Heart right ventricle (tissue), 16 donors: ENCODE measurements at regions not wholly inside any gene's neighbourhood (a gene's known extent, or its start where the extent isn't known, plus 50 kb on each side); places are given as distances from the start of the nearest gene placed in this dataset.

Source experiments
- ATAC-seq, 8 donors: fragments of 200-7000 bp; cut with Tn5 transposase; one replicate each; pipeline ENCODE4 v1.9.1; 2020; ENCODE audit warnings: mild to moderate bottlenecking in 8 of 8, moderate library complexity in 8 of 8, moderate number of reproducible peaks in 1 of 8
- DNase-seq, 2 donors: peaks; one replicate each; pipeline ENCODE4 v3.0.0-alpha.2; 2020
- H3K27ac ChIP-seq, 10 donors: fragments of 200-600 bp; sonication (generic) in 2 of 10; one replicate each; pipeline versions ENCODE4 v1.5.0 to v1.8.0; 2020 to 2022; ENCODE audit warnings: mild to moderate bottlenecking in 3 of 10
- H3K27me3 ChIP-seq, 7 donors: fragments of 200-600 bp; one replicate each; pipeline ENCODE4 v1.8.0; 2021 to 2022; ENCODE audit warnings: mild to moderate bottlenecking in 2 of 7
- H3K36me3 ChIP-seq, 9 donors: fragments of 200-600 bp; sonication (generic) in 1 of 9; one replicate each; pipeline versions ENCODE4 v1.5.0 to v1.8.0; 2020 to 2022; ENCODE audit warnings: mild to moderate bottlenecking in 2 of 9
- H3K4me1 ChIP-seq, 9 donors: fragments of 200-600 bp; sonication (generic) in 1 of 9; one replicate each; pipeline versions ENCODE4 v1.5.0 to v1.8.0; 2020 to 2022; ENCODE audit warnings: mild to moderate bottlenecking in 4 of 9
- H3K4me3 ChIP-seq, 10 donors: fragments of 200-600 bp; sonication (generic) in 2 of 10; one replicate each; pipeline versions ENCODE4 v1.5.0 to v1.8.0; 2020 to 2022; ENCODE audit warnings: mild to moderate bottlenecking in 7 of 10, moderate library complexity in 2 of 10
- H3K9me3 ChIP-seq, 11 donors: fragments of 200-600 bp in 10 of 11; sonication (generic) in 2 of 11; one replicate each; pipeline versions ENCODE4 v1.5.0 to v1.8.0; 2013 to 2022; ENCODE audit warnings: mild to moderate bottlenecking in 2 of 11, control low read depth in 1 of 11, moderate library complexity in 1 of 11
- whole genome bisulfite sequencing, 2 donors: extraction: QIAGEN DNeasy Blood & Tissue Kit; methylation state at CpG; one replicate each; pipeline ENCODE4 v1.1.7; 2013; ENCODE audit warnings: inconsistent platforms in 1 of 2; 5-methylcytosine and 5-hydroxymethylcytosine counted together
- intact Hi-C, 10 donors: fragments of 100-400 bp; cut with DNase I; formaldehyde crosslinking; loops; one replicate each; pipeline versions ENCODE4 v1.11.1 to v1.14.2; 2022
- TF ChIP-seq, protein P1 (sequence below), 9 donors: fragments of 200-600 bp; sonication (generic) in 2 of 9; IDR thresholded peaks; one replicate each; pipeline versions ENCODE4 v1.5.0 to v1.8.0; 2021 to 2022; ENCODE audit warnings: antibody characterized with exemption in 9 of 9, mild to moderate bottlenecking in 5 of 9, moderate library complexity in 1 of 9
- donor health status: Arrhythmogenic right ventricular cardiomyopathy.
- donor health status: ischemic (EF 13 %, LVEDD 7.1; RV severe dilation, severe dysfunction).
- donor health status: healthy with polysubstance abuse.
- donor health status: DM: no; HTN: yes; CAD: no.
- donor health status: DM: no; HTN: no; CAD: no.
- donor health status: ischemic (EF 25% LVEDD 6.9; RV normal size, moderate dysfunction).
- donor health status: ischemic (EF 25% LVEDD 5.7; RV mildly dilated, moderate dysfunction).
- donor health status: healthy.
- donor health status: DM: yes; HTN: yes; CAD: no.
- donor health status: Ischemic cardiomyopathy.
- donor health status: ischemic (EF 35%, LVEDD 5.7; RV mildly dilated, moderate dysfunction).
- donor health status: nonischemic (EF 11% LVEDD 7.7; RV severe dilation, severe dysfunction).
- donor health status: DM: yes; HTN: yes; CAD: no.
- donor health status: PGD.
- donor health status: ischemic (EF 29% LVEDD 5.4; RV normal size, mild dysfunction).
- donor health status: nonischemic (EF 23%, LVEDD 6.1; RV moderate dilation, normal function).

DNA sequence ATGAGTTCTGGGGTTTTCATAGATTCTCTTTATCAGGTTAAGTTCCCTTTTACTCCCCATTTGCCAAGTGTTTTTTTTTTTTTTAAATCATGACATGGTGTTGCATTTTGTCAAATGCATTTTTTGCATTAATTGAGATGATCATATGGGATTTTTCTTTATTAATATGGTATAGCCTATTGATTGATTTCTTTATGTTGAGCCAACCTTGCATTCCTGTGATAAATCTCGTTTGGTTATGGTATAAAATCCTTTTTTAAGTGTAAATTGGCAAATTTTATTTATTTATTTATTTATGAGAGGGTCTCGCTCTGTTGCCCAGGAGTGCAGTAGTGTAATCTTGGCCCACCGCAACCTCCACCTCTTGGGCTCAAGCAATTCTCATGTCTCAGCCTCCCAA lies 81.5 kb upstream of the ACVR1 start:
- Histone ChIP-seq H3K4me3 (no peak overlapping the region), H3K36me3 (no peaks in the 10 kb centered on the region), H3K27me3 (no peaks in the 10 kb centered on the region), H3K4me1 (no peaks in the 10 kb centered on the region), H3K9me3 (peaks cover 0 to 46% (median 10%) of the 10 kb centered on the region in 11 donors), H3K27ac (no peak overlapping the region)
- TF ChIP-seq, protein P1, sequence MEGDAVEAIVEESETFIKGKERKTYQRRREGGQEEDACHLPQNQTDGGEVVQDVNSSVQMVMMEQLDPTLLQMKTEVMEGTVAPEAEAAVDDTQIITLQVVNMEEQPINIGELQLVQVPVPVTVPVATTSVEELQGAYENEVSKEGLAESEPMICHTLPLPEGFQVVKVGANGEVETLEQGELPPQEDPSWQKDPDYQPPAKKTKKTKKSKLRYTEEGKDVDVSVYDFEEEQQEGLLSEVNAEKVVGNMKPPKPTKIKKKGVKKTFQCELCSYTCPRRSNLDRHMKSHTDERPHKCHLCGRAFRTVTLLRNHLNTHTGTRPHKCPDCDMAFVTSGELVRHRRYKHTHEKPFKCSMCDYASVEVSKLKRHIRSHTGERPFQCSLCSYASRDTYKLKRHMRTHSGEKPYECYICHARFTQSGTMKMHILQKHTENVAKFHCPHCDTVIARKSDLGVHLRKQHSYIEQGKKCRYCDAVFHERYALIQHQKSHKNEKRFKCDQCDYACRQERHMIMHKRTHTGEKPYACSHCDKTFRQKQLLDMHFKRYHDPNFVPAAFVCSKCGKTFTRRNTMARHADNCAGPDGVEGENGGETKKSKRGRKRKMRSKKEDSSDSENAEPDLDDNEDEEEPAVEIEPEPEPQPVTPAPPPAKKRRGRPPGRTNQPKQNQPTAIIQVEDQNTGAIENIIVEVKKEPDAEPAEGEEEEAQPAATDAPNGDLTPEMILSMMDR (IDR thresholded peaks at IDR 0.05), result no peak
- 30 to 69% methylated on average over 3 of the region's 3 CpGs for WGBS, 2 donors
- no peak for ATAC-seq
- DNase-seq, result no peak
- intact Hi-C loops, result no loop called here

- H3K9me3 ChIP-seq, result peaks cover 0 to 28% (median 3%) of the 10 kb centered on the region in 11 donors
- DNase-seq (no peak), ATAC-seq (no peak)
- WGBS, 2 donors, result 75 to 76% methylated on average over 4 of the region's 4 CpGs
- no peaks in the 10 kb centered on the region for H3K27me3 ChIP-seq
- no peaks in the 10 kb centered on the region for H3K36me3 ChIP-seq
- intact Hi-C loops, result no loop called here
- H3K27ac ChIP-seq, result no peak overlapping the region
- no peaks in the 10 kb centered on the region for H3K4me1 ChIP-seq
- no peak overlapping the region for H3K4me3 ChIP-seq
- TF ChIP-seq, protein P1 (IDR thresholded peaks at IDR 0.05), result no peak
Observed at GRCh38 chr2:157952558-157952957, 76.4 kb upstream of the ACVR1 start.

GRCh38 chr2:157948856-157949255 lies 72.7 kb upstream of the ACVR1 start:
- Histone ChIP-seq H3K4me3 (no peak overlapping the region), H3K9me3 (no peaks in the 10 kb centered on the region), H3K36me3 (no peaks in the 10 kb centered on the region), H3K4me1 (no peaks in the 10 kb centered on the region), H3K27me3 (no peaks in the 10 kb centered on the region), H3K27ac (no peak overlapping the region)
- ATAC-seq, result no peak
- no peak for DNase-seq
- TF ChIP-seq, protein P1 (IDR thresholded peaks at IDR 0.05), result no peak
- intact Hi-C loops, result no loop called here

GRCh38 chr2:157946919-157947557 lies 70.9 kb upstream of the ACVR1 start:
- Histone ChIP-seq H3K27ac (no peak overlapping the region), H3K36me3 (no peaks in the 10 kb centered on the region), H3K4me3 (no peak overlapping the region), H3K9me3 (no peaks in the 10 kb centered on the region), H3K27me3 (no peaks in the 10 kb centered on the region), H3K4me1 (no peaks in the 10 kb centered on the region)
- no peak for ATAC-seq
- intact Hi-C loops, result no loop called here
- TF ChIP-seq, protein P1 (IDR thresholded peaks at IDR 0.05), result no peak
- WGBS, 2 donors, result 83 to 91% methylated on average over 1 of the region's 1 CpG
- no peak for DNase-seq
